H1 (cell line): ENCODE measurements at regions not wholly inside any gene's neighbourhood (a gene's known extent, or its start where the extent isn't known, plus 50 kb on each side); places are given as distances from the start of the nearest gene placed in this dataset.

ENCODE experiments used
- ATF3 ChIP-seq: IDR thresholded peaks from 2 replicates; pipeline ENCODE4 v1.6.1; 2011; ENCODE audit warnings: low read depth, mild to moderate bottlenecking, low read length; ENCODE audit not compliant: insufficient read depth
- CBX8 ChIP-seq: fragments of 300-800, 300-1000 bp; sonication (generic); IDR thresholded peaks from 2 replicates; pipeline ENCODE4 v1.7.1; 2016; ENCODE audit warnings: low read depth, low read length, borderline replicate concordance
- TEAD4 ChIP-seq: IDR thresholded peaks from 2 replicates; pipeline ENCODE4 v1.6.1; 2012; ENCODE audit warnings: low read depth, low read length, inconsistent platforms, mixed read lengths

- TF ChIP-seq ATF3: no peak
- TF ChIP-seq CBX8: no peak
- no peak for TF ChIP-seq TEAD4
- TF ChIP-seq, all 59 proteins: peak for 0
Observed at GRCh38 chr17:68718465-68718864, 117.3 kb upstream of the FAM20A start (continued).
